Astrocyte (in vitro differentiated cells and primary cell): ENCODE measurements at regions not wholly inside any gene's neighbourhood (a gene's known extent, or its start where the extent isn't known, plus 50 kb on each side); places are given as distances from the start of the nearest gene placed in this dataset.

Experiments used
- CTCF ChIP-seq: IDR thresholded peaks from 2 replicates; pipeline ENCODE4 v1.5.1; 2011; ENCODE audit warnings: low read depth, mild to moderate bottlenecking, inconsistent platforms, low read length, moderate library complexity; ENCODE audit not compliant: insufficient read depth
- EZH2 ChIP-seq: IDR thresholded peaks from 2 replicates; pipeline ENCODE4 v1.6.1; 2012; ENCODE audit warnings: mild to moderate bottlenecking, low read length, inconsistent platforms; ENCODE audit not compliant: insufficient read depth

GRCh38 chr15:69731581-69731980, 279.0 kb downstream of the RPLP1 start:
- TF ChIP-seq CTCF (no peak), EZH2 (no peak)
